ENCODE measurements at regions not wholly inside any gene's neighbourhood (a gene's known extent, or its start where the extent isn't known, plus 50 kb on each side); places are given as distances from the start of the nearest gene placed in this dataset.

GRCh38 chr6:51352506-51353029 is 533.9 kb downstream of the TFAP2B start:
- no peak for TF ChIP-seq POLR2AphosphoS5 (IDR thresholded peaks at IDR 0.05; ENCODE audit: low read length)
- no peak for TF ChIP-seq CHD4 (IDR thresholded peaks at IDR 0.05)
- TF ChIP-seq CBFB (IDR thresholded peaks at IDR 0.05; ENCODE audit: low read depth), result no peak
- TF ChIP-seq FOXM1 (IDR thresholded peaks at IDR 0.05; ENCODE audit: low read depth, low read length), result no peak
- no peak for TF ChIP-seq IRF5 (IDR thresholded peaks at IDR 0.05; ENCODE audit: borderline replicate concordance)
- TF ChIP-seq CTCF (IDR thresholded peaks at IDR 0.05 in 2 of 3, conservative IDR thresholded peaks at IDR 0.05 in 1 of 3; ENCODE audit: control insufficient read depth in 2 of 3, extremely low read depth in 1 of 3, insufficient read depth in 1 of 3, low read depth in 3 of 3, low read length in 3 of 3), result no peak
- no peak for TF ChIP-seq PKNOX1 (IDR thresholded peaks at IDR 0.05)
- TF ChIP-seq CREB1 (IDR thresholded peaks at IDR 0.05; ENCODE audit: low read depth), result no peak
- no peak for TF ChIP-seq PBX3 (IDR thresholded peaks at IDR 0.05; ENCODE audit: insufficient replicate concordance, low read depth, low read length)
- no peak for TF ChIP-seq GABPA (IDR thresholded peaks at IDR 0.05; ENCODE audit: low read depth)
- no peak for TF ChIP-seq ESRRA (IDR thresholded peaks at IDR 0.05; ENCODE audit: low read length)

All from GM12878 (cell line).